GM21515 (cell line): ENCODE measurements at regions not wholly inside any gene's neighbourhood (a gene's known extent, or its start where the extent isn't known, plus 50 kb on each side); places are given as distances from the start of the nearest gene placed in this dataset.

Source experiments
- ATAC-seq: cut with Tn5 transposase; IDR thresholded peaks from one replicate; pipeline ENCODE4 v1.9.1; 2021; ENCODE audit not compliant: unreplicated experiment

GRCh38 chr11:119547511-119547910 is 124.5 kb upstream of the THY1 start:
- no peak for ATAC-seq

GRCh38 chr11:119545978-119546915 is 123.3 kb upstream of the THY1 start:
- no peak for ATAC-seq

- no peak for ATAC-seq
These were observed 117.6 kb upstream of the THY1 start for GRCh38 chr11:119540370-119541125.

GRCh38 chr11:119539583-119539982 is 116.6 kb upstream of the THY1 start:
- no peak for ATAC-seq

- ATAC-seq, result no peak
These were observed 115.8 kb upstream of the THY1 start for GRCh38 chr11:119538753-119539152.

GRCh38 chr11:119537306-119538253 is 114.6 kb upstream of the THY1 start:
- ATAC-seq, result no peak

GRCh38 chr11:119536801-119537200 is 113.8 kb upstream of the THY1 start:
- no peak for ATAC-seq

- ATAC-seq, result no peak
These were observed 111.2 kb upstream of the THY1 start for GRCh38 chr11:119533921-119534736.

- no peak for ATAC-seq
These were observed 110.5 kb upstream of the THY1 start for GRCh38 chr11:119533462-119533861.

GRCh38 chr11:119532551-119532950 is 109.6 kb upstream of the THY1 start:
- no peak for ATAC-seq

- ATAC-seq, result no peak
These were observed 108.7 kb upstream of the THY1 start for GRCh38 chr11:119531623-119532022.

- no peak for ATAC-seq
These were observed 108.1 kb upstream of the THY1 start for GRCh38 chr11:119531056-119531455.

GRCh38 chr11:119530509-119530908 is 107.5 kb upstream of the THY1 start:
- ATAC-seq, result no peak

- no peak for ATAC-seq
These were observed 107.0 kb upstream of the THY1 start for GRCh38 chr11:119529936-119530335.

GRCh38 chr11:119529063-119529845 is 106.3 kb upstream of the THY1 start:
- no peak for ATAC-seq

- ATAC-seq, result no peak
These were observed 102.9 kb upstream of the THY1 start for GRCh38 chr11:119525867-119526196.

- no peak for ATAC-seq
These were observed 102.4 kb upstream of the THY1 start for GRCh38 chr11:119525180-119525866.

GRCh38 chr11:119523539-119524157 is 100.7 kb upstream of the THY1 start:
- no peak for ATAC-seq
